IPS-15b (cell line): ENCODE measurements at regions not wholly inside any gene's neighbourhood (a gene's known extent, or its start where the extent isn't known, plus 50 kb on each side); places are given as distances from the start of the nearest gene placed in this dataset.

Source experiments
- H3K27me3 ChIP-seq: one replicate; pipeline ENCODE4 v1.6.1; 2013; ENCODE audit warnings: low read length; ENCODE audit not compliant: control insufficient read depth, insufficient read depth
- H3K36me3 ChIP-seq: one replicate; pipeline ENCODE4 v1.6.1; 2013; ENCODE audit warnings: low read length; ENCODE audit not compliant: control insufficient read depth, insufficient read depth
- H3K4me1 ChIP-seq: one replicate; pipeline ENCODE4 v1.6.1; 2013; ENCODE audit warnings: mild to moderate bottlenecking, low read length; ENCODE audit not compliant: control insufficient read depth, insufficient read depth
- H3K4me3 ChIP-seq: one replicate; pipeline ENCODE4 v1.5.1; 2013; ENCODE audit warnings: low read depth, low read length
- H3K9ac ChIP-seq: one replicate; pipeline ENCODE4 v1.6.1; 2013; ENCODE audit warnings: low read depth, mild to moderate bottlenecking, low read length
- H3K9me3 ChIP-seq: one replicate; pipeline ENCODE4 v1.6.1; 2013; ENCODE audit warnings: mild to moderate bottlenecking, low read length; ENCODE audit not compliant: control insufficient read depth, insufficient read depth

- no peaks in the 10 kb centered on the region for H3K9me3 ChIP-seq
- H3K9ac ChIP-seq: no peak overlapping the region
- peaks cover 12% of the 10 kb centered on the region for H3K27me3 ChIP-seq
- H3K4me1 ChIP-seq: no peaks in the 10 kb centered on the region
- no peaks in the 10 kb centered on the region for H3K36me3 ChIP-seq
- H3K4me3 ChIP-seq: no peak overlapping the region
Measured at GRCh38 chr11:113634940-113635575, 71.0 kb downstream of the TMPRSS5 start.

GRCh38 chr11:113632981-113633380 is 73.1 kb downstream of the TMPRSS5 start:
- Histone ChIP-seq H3K4me3 (no peak overlapping the region), H3K27me3 (peaks cover 18% of the 10 kb centered on the region), H3K36me3 (no peaks in the 10 kb centered on the region), H3K9me3 (no peaks in the 10 kb centered on the region), H3K9ac (no peak overlapping the region), H3K4me1 (peaks cover 11% of the 10 kb centered on the region)

- H3K4me3 ChIP-seq: peak overlapping the region; percentile 8
- no peaks in the 10 kb centered on the region for H3K36me3 ChIP-seq
- peaks cover 11% of the 10 kb centered on the region for H3K4me1 ChIP-seq
- peaks cover 30% of the 10 kb centered on the region for H3K27me3 ChIP-seq
- no peaks in the 10 kb centered on the region for H3K9me3 ChIP-seq
- H3K9ac ChIP-seq: no peak overlapping the region
Measured at GRCh38 chr11:113629562-113629961, 76.5 kb downstream of the TMPRSS5 start.

- peaks cover 30% of the 10 kb centered on the region for H3K27me3 ChIP-seq
Measured at GRCh38 chr11:113628912-113629311, 77.2 kb downstream of the TMPRSS5 start.

GRCh38 chr11:113627946-113628345 is 78.2 kb downstream of the TMPRSS5 start:
- peaks cover 30% of the 10 kb centered on the region for H3K27me3 ChIP-seq
- H3K36me3 ChIP-seq: no peaks in the 10 kb centered on the region
- H3K9me3 ChIP-seq: no peaks in the 10 kb centered on the region
- H3K4me1 ChIP-seq: peaks cover 11% of the 10 kb centered on the region
- no peak overlapping the region for H3K9ac ChIP-seq
- H3K4me3 ChIP-seq: no peak overlapping the region

More at GRCh38 chr11:113628912-113629311, 77.2 kb downstream of the TMPRSS5 start:
- Histone ChIP-seq H3K4me1 (peaks cover 11% of the 10 kb centered on the region), H3K4me3 (no peak overlapping the region), H3K36me3 (no peaks in the 10 kb centered on the region), H3K9ac (no peak overlapping the region), H3K9me3 (no peaks in the 10 kb centered on the region)

- peaks cover 30% of the 10 kb centered on the region for H3K27me3 ChIP-seq
- no peak overlapping the region for H3K4me3 ChIP-seq
- H3K4me1 ChIP-seq: peaks cover 11% of the 10 kb centered on the region
- no peak overlapping the region for H3K9ac ChIP-seq
- no peaks in the 10 kb centered on the region for H3K9me3 ChIP-seq
- no peaks in the 10 kb centered on the region for H3K36me3 ChIP-seq
Measured at GRCh38 chr11:113627297-113627696, 78.8 kb downstream of the TMPRSS5 start.

- H3K9ac ChIP-seq: no peak overlapping the region
- no peaks in the 10 kb centered on the region for H3K36me3 ChIP-seq
- H3K4me1 ChIP-seq: peaks cover 11% of the 10 kb centered on the region
- no peaks in the 10 kb centered on the region for H3K9me3 ChIP-seq
- no peak overlapping the region for H3K4me3 ChIP-seq
- H3K27me3 ChIP-seq: peaks cover 30% of the 10 kb centered on the region
Measured at GRCh38 chr11:113626736-113627135, 79.4 kb downstream of the TMPRSS5 start.

- Histone ChIP-seq H3K27me3 (peaks cover 12% of the 10 kb centered on the region), H3K9me3 (no peaks in the 10 kb centered on the region), H3K36me3 (no peaks in the 10 kb centered on the region), H3K4me3 (no peak overlapping the region), H3K9ac (no peak overlapping the region), H3K4me1 (no peaks in the 10 kb centered on the region)
Measured at GRCh38 chr11:113623114-113623513, 83.0 kb downstream of the TMPRSS5 start.

GRCh38 chr11:113618360-113618759 is 87.7 kb downstream of the TMPRSS5 start:
- H3K27me3 ChIP-seq: no peaks in the 10 kb centered on the region
- peaks cover 6% of the 10 kb centered on the region for H3K4me1 ChIP-seq
- no peaks in the 10 kb centered on the region for H3K36me3 ChIP-seq
- no peak overlapping the region for H3K9ac ChIP-seq
- no peak overlapping the region for H3K4me3 ChIP-seq
- H3K9me3 ChIP-seq: no peaks in the 10 kb centered on the region

- H3K4me3 ChIP-seq: no peak overlapping the region
- peaks cover 6% of the 10 kb centered on the region for H3K4me1 ChIP-seq
- H3K9ac ChIP-seq: no peak overlapping the region
- H3K9me3 ChIP-seq: no peaks in the 10 kb centered on the region
- H3K36me3 ChIP-seq: no peaks in the 10 kb centered on the region
- no peaks in the 10 kb centered on the region for H3K27me3 ChIP-seq
Measured at GRCh38 chr11:113615773-113616172, 90.3 kb downstream of the TMPRSS5 start.

GRCh38 chr11:113615098-113615497 is 91.0 kb downstream of the TMPRSS5 start:
- Histone ChIP-seq H3K9ac (no peak overlapping the region), H3K4me1 (peaks cover 6% of the 10 kb centered on the region), H3K36me3 (no peaks in the 10 kb centered on the region)

GRCh38 chr11:113614097-113614496 is 92.0 kb downstream of the TMPRSS5 start:
- Histone ChIP-seq H3K4me3 (no peak overlapping the region), H3K27me3 (no peaks in the 10 kb centered on the region), H3K4me1 (peaks cover 6% of the 10 kb centered on the region), H3K36me3 (no peaks in the 10 kb centered on the region), H3K9me3 (no peaks in the 10 kb centered on the region), H3K9ac (no peak overlapping the region)

More at GRCh38 chr11:113615098-113615497, 91.0 kb downstream of the TMPRSS5 start:
- Histone ChIP-seq H3K27me3 (no peaks in the 10 kb centered on the region), H3K9me3 (no peaks in the 10 kb centered on the region), H3K4me3 (no peak overlapping the region)
